HG02840 (cell line): ENCODE measurements at regions not wholly inside any gene's neighbourhood (a gene's known extent, or its start where the extent isn't known, plus 50 kb on each side); places are given as distances from the start of the nearest gene placed in this dataset.

Experiments used
- ATAC-seq: cut with Tn5 transposase; IDR thresholded peaks from one replicate; pipeline ENCODE4 v1.9.1; 2021; ENCODE audit warnings: mild to moderate bottlenecking, moderate library complexity, moderate number of reproducible peaks; ENCODE audit not compliant: unreplicated experiment, low FRiP score

- ATAC-seq, result no peak
Measured at GRCh38 chr3:5520237-5520636, 332.7 kb downstream of the EDEM1 start.

DNA sequence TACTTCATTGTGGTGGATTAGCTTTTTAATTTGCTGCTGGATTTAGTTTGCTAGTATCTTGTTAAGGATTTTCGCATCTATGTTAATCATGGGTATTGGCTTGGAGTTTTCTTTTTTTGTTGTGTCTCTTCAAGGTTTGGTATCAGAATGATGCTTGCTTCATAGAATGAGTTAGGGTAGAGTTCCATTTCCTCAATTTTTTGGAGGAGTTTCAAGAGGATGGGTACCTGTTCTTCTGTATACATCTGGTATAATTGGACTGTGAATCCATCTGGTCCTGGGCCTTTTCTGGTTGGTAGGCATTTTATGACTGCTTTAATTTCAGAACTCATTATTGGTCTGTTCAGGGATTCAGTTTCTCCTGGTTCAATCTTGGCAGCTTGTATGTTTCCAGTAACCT is 335.6 kb downstream of the EDEM1 start:
- no peak for ATAC-seq

DNA sequence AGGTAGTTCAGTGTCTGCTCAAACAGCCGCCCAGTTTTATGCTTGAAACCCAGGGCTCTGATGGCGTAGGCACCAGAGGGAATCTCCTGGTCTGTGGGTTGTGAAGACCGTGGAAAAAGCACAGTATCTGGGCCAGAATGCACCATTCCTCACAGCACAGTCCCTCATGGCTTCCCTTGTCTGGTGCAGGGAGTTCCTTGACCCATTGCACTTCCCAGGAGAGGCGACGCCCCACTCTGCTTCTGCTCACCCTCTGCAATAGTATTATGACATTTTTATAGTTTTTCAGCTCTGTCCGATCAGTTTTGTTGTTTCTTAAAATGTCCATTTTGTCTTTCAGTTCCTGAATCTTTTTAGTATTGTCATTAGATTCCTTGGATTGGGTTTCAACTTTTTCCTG is 343.5 kb downstream of the EDEM1 start:
- no peak for ATAC-seq

DNA sequence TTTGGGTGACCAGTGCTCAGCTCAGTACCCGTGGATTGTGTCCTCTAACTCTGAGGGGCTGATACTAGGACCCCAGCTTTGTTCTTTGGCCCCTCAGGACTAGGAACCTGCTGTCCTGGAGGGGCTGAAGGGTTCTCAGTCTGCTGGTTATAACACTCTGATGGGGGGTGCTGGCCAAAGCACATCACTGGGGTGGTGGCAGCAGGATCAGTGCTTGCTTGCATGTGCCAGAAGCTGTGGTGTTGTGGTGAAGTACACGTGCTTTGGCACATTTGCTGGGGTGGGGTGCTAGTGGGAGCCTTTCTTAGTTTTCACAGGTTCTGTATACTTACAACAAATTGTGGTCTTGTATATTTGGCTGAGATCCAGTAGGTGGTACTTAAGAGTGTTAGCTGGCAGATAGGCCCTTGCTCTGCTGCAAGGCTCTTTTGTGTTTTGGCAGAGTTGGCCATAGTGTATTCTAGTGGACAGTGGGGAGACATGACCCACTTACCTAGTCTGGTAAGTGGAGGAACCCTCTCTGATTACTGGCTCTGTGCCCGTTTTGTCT is 344.3 kb downstream of the EDEM1 start:
- no peak for ATAC-seq

GRCh38 chr3:5540532-5540931 is 353.0 kb downstream of the EDEM1 start:
- ATAC-seq, result no peak

DNA sequence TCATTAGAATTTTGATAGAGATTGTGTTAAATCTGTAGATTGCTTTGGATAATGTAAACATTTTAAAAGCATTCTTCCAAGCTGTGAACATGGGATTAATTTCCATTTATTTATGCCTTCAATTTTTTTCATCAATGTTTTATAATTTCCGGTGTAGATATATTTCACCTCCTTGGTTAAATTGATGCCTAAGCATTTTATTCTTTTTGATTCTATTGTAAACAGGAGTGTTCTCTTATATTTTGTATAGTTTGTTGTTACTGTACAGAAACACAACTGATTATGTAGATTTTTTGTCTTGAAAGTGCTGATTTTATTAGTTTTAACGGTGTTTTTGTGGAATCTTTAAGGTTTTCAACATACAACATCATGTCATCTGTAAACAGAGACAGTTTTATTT is 355.0 kb downstream of the EDEM1 start:
- no peak for ATAC-seq

GRCh38 chr3:5543047-5543446 is 355.5 kb downstream of the EDEM1 start:
- no peak for ATAC-seq

DNA sequence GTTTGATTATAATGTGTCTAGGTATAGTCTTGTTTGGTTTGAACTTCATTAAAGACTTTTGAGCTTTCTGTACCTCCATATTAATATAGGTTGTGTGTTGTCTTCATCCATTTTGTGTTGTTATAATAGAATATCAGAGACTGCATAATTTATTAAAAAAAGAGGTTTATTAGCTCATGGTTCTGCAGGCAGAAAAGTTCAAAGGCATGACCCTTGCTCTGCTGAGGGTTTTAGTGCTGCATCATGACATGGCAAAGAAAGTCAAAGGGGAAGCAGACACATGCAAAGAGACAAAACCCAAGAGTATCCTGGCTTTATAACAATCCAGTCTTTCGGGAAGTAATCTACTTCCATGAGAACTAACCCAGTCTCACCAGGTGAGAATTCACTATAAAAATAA is 358.2 kb downstream of the EDEM1 start:
- ATAC-seq, result no peak

DNA sequence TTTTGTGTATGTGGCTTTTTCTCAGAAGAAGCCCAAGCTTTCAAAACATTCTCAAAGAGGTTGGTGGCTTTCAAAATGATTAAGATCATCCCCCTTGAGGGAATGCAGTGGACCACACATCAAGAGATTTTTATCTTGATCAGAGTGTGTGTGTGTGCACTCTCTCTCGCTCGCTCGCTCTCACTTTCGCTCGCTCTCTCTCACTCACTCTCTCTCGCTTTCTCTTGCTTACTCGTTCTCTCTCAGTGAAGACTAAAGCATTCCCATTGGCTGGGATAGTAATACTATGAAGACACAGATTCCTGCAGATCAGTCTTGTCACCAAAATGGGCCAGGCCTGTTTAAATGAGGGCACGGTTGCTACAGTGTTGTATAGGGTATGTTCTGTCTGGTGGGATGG is 365.7 kb downstream of the EDEM1 start:
- no peak for ATAC-seq

- no peak for ATAC-seq
Measured at GRCh38 chr3:5554245-5554747, 366.8 kb downstream of the EDEM1 start.

DNA sequence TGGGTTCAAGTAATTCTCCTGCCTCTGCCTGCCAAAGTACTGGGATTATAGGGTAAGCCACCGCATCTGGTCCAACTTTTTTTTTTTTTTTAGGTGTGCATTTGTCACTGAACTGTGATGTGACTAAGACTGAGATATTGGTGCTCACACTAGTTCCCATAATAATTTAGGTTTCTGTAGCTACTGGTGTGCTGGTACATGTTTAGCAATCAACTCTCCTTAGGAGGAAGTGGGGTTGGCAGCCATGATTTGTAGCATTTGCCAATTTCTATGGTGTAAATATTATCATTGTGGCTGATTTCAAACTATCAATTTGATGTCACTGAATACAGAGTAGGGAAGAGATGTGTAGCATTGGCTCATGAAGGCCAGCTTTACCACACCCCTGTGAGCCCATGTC is 372.7 kb downstream of the EDEM1 start:
- ATAC-seq, result no peak

- no peak for ATAC-seq
Measured at GRCh38 chr3:5563537-5564277, 376.2 kb downstream of the EDEM1 start.

DNA sequence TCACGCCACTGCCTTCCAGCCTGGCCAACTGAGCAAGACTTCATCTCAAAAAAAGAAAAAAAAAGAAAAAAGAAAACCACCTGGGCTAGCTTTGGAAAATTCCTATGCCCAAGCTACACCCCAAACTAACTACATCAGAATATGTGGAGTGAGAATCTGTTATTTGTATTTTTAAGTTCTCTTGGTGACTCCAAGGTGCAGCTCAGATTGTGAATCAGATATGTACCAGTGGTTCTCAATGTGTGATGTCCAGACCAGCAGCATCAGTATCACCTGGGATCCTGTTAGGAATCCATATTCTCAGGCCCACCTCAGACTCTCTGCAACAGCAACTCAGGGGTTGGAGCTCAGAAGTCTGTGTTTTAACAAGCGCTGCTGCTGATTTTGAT is 376.8 kb downstream of the EDEM1 start:
- no peak for ATAC-seq

- no peak for ATAC-seq
Measured at GRCh38 chr3:5565026-5565425, 377.5 kb downstream of the EDEM1 start.

- ATAC-seq, result no peak
Measured at GRCh38 chr3:5567113-5567512, 379.6 kb downstream of the EDEM1 start.

DNA sequence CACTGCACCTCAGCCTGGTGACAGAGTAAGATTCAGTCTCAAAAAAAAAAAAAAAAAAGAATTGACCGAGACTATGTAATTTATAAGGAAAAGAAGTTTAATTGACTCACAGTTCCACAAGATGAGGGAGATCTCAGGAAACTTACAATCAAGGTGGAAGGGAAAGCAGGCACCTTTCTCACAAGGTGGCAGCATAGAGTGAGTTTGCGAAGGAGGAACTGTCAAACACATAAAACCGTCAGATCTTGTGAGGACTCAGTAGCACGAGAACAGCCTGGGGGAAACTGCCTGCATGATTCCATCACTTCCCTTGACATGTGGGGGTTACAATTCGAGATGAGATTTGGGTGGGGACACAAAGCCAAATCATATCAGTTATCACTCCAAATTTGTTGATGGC is 380.9 kb downstream of the EDEM1 start:
- ATAC-seq, result no peak

GRCh38 chr3:5569152-5569551 is 381.6 kb downstream of the EDEM1 start:
- no peak for ATAC-seq

- ATAC-seq, result no peak
Measured at GRCh38 chr3:5572168-5572567, 384.7 kb downstream of the EDEM1 start.

DNA sequence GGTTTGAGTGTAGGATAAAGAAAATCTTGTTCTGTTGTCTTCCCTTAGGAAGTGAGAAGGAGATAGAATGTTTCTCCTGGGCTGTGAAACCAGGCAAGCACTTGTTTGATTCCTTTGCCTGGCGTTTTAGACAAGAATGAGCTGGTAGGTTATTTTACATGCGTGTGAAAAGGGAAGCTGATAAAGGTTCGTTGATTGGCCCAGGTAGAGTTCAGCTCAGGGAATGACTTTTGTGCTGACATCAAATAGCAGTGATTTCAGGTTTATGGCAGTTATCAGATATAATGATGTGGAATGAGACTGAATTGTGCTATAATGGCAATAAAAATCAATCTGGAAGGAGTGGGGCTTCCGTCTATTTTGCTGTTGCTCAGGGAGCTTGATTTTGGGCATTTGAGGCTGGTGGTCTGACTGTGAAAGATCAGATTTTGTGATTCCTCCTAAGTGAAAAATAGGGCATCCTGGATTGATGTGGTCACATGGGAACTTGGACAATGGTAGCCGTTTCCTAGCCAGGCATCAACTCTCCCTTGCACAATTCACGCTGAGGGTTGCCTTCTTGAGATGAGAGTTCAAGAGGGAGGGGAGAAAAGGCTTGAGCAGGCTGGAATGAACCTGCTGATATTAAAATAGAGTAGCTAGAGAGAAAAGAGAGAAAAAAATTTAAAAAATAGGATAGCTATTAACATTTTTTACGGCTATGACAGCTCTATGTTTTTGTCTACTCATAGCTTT is 388.9 kb downstream of the EDEM1 start:
- ATAC-seq, result no peak

GRCh38 chr3:5579139-5579602 is 391.7 kb downstream of the EDEM1 start:
- no peak for ATAC-seq

DNA sequence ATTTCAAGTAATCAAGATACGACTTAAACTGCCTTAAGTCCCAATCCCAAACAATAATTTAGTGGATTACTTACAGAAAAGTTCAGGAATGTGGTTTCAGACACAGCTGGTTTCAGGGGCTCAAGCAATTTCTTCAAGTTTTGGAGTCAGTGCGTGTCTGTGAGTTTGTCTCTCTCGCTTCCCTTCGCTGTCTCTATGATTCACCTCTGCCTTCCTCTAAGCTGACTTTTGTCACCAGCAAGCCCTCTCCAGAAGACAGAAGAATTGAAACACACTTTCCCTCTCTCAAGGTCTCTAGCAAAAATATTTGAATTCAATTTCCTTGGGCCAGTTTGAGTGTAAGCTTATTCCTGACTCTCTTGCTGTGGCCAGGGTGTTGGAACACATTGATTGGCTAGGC is 392.4 kb downstream of the EDEM1 start:
- no peak for ATAC-seq

- no peak for ATAC-seq
Measured at GRCh38 chr3:5580826-5581225, 393.3 kb downstream of the EDEM1 start.
